Adrenal gland (tissue), 9 donors: ENCODE measurements at regions not wholly inside any gene's neighbourhood (a gene's known extent, or its start where the extent isn't known, plus 50 kb on each side); places are given as distances from the start of the nearest gene placed in this dataset.

Experiments
- DNase-seq, 7 donors: peaks; one replicate each; pipeline ENCODE4 v3.0.0-alpha.2; 2019 to 2020
- H3K27ac ChIP-seq, 5 donors: fragments of 200-600 bp; sonication (generic) in 4 of 5; 1 replicate in 3 of 5; 2 replicates in 2 of 5; pipeline versions ENCODE4 v1.5.1 to v1.8.0; 2016 to 2020; ENCODE audit warnings: mild to moderate bottlenecking in 1 of 5
- H3K27me3 ChIP-seq: fragments of 200-600 bp; 2 replicates; pipeline ENCODE4 v1.8.0; 2021
- H3K36me3 ChIP-seq, 2 donors: fragments of 200-600 bp; replicated peaks in 1 of 2; 1 replicate in 1 of 2; 2 replicates in 1 of 2; pipeline versions ENCODE4 v1.5.1 to v1.8.0; 2018 to 2022
- H3K4me1 ChIP-seq, 2 donors: fragments of 200-600 bp; replicated peaks in 1 of 2; 1 replicate in 1 of 2; 2 replicates in 1 of 2; pipeline versions ENCODE4 v1.5.1 to v1.8.0; 2018 to 2021
- H3K4me3 ChIP-seq, 4 donors: fragments of 200-600 bp; sonication (generic) in 3 of 4; one replicate each; pipeline ENCODE4 v1.5.1; 2016 to 2018
- H3K9me3 ChIP-seq, 3 donors: fragments of 200-600 bp; sonication (generic) in 1 of 3; replicated peaks in 1 of 3; 1 replicate in 2 of 3; 2 replicates in 1 of 3; pipeline versions ENCODE4 v1.5.1 to v1.8.0; 2016 to 2021
- CTCF ChIP-seq, 6 experiments: fragments of 450-650 bp in 4 of 6; fragments of 200-600 bp in 2 of 6; sonication (generic) in 1 of 6; IDR thresholded peaks; 1 replicate in 5 of 6; 2 replicates in 1 of 6; pipeline versions ENCODE4 v1.5.1 to v1.8.0; 2016 to 2021; ENCODE audit warnings: antibody characterized with exemption in 6 of 6, mild to moderate bottlenecking in 2 of 6, moderate library complexity in 1 of 6
- POLR2A ChIP-seq, 2 donors: fragments of 450-650 bp; IDR thresholded peaks; one replicate each; pipeline ENCODE4 v1.6.1; 2017; ENCODE audit warnings: antibody characterized with exemption in 2 of 2, mild to moderate bottlenecking in 2 of 2, moderate library complexity in 1 of 2
- WGBS, 4 donors: extraction: QIAGEN DNeasy Blood & Tissue Kit in 2 of 4; methylation state at CpG; one replicate each; pipeline versions ENCODE4 v1.1.5 to v1.1.7; 2013 to 2017; 5-methylcytosine and 5-hydroxymethylcytosine counted together
- intact Hi-C, 2 donors: fragments of 100-400 bp; cut with DNase I; formaldehyde crosslinking; loops; one replicate each; pipeline versions ENCODE4 v1.14.1 to v1.15.0; 2022 to 2023
- donor health status: healthy with polysubstance abuse.
- donor health status: Bipolar disorder and iron deficiency.
- donor health status: DM: yes; HTN: yes; CAD: no.
- donor health status: DM: no; HTN: no; CAD: no.
- donor health status: DM: no; HTN: no; CAD: no.

GRCh38 chr6:165827190-165827518 lies 164.1 kb upstream of the PDE10A start:
- Histone ChIP-seq H3K9me3 (no peaks in the 10 kb centered on the region), H3K27ac (no peak overlapping the region), H3K36me3 (no peaks in the 10 kb centered on the region), H3K27me3 (no peaks in the 10 kb centered on the region), H3K4me3 (no peak overlapping the region), H3K4me1 (no peaks in the 10 kb centered on the region)
- DNase-seq, result no peak
- intact Hi-C loops, result no loop called here
- WGBS, 4 donors, result 96 to 98% (median 96%) methylated on average over 10 to 19 of the region's 19 CpGs
- no peak for TF ChIP-seq POLR2A (IDR thresholded peaks at IDR 0.05)
- no peak for TF ChIP-seq CTCF (IDR thresholded peaks at IDR 0.05)

- 92 to 97% (median 95%) methylated on average over 19 to 33 of the region's 33 CpGs for WGBS, 4 donors
- intact Hi-C loops, result no loop called here
- H3K4me1 ChIP-seq, result no peaks in the 10 kb centered on the region
- TF ChIP-seq CTCF (IDR thresholded peaks at IDR 0.05), result no peak
- H3K27me3 ChIP-seq, result no peaks in the 10 kb centered on the region
- no peak overlapping the region for H3K27ac ChIP-seq
- no peak for DNase-seq
- H3K4me3 ChIP-seq, result no peak overlapping the region
- H3K9me3 ChIP-seq, result no peaks in the 10 kb centered on the region
- H3K36me3 ChIP-seq, result no peaks in the 10 kb centered on the region
These were observed 163.6 kb upstream of the PDE10A start for GRCh38 chr6:165826487-165827189.

- TF ChIP-seq POLR2A (IDR thresholded peaks at IDR 0.05), result no peak
- TF ChIP-seq CTCF (IDR thresholded peaks at IDR 0.05), result no peak
- Histone ChIP-seq H3K27me3 (no peaks in the 10 kb centered on the region), H3K9me3 (no peaks in the 10 kb centered on the region), H3K27ac (no peak overlapping the region), H3K4me3 (no peak overlapping the region), H3K4me1 (no peaks in the 10 kb centered on the region), H3K36me3 (no peaks in the 10 kb centered on the region)
- intact Hi-C loops, result no loop called here
- 77 to 83% (median 82%) methylated on average over 8 to 9 of the region's 9 CpGs for WGBS, 4 donors
- no peak for DNase-seq
These were observed 162.3 kb upstream of the PDE10A start for GRCh38 chr6:165825256-165825815.

GRCh38 chr6:165823609-165824326 lies 160.7 kb upstream of the PDE10A start:
- no peak for DNase-seq

More at GRCh38 chr6:165823609-165824326, 160.7 kb upstream of the PDE10A start:
- intact Hi-C loops, result no loop called here
- Histone ChIP-seq H3K9me3 (no peaks in the 10 kb centered on the region), H3K36me3 (no peaks in the 10 kb centered on the region), H3K4me3 (no peak overlapping the region), H3K4me1 (no peaks in the 10 kb centered on the region), H3K27ac (no peak overlapping the region), H3K27me3 (no peaks in the 10 kb centered on the region)
- no peak for TF ChIP-seq CTCF (IDR thresholded peaks at IDR 0.05)
- no peak for TF ChIP-seq POLR2A (IDR thresholded peaks at IDR 0.05)
- WGBS, 4 donors, result 93 to 94% (median 93%) methylated on average over 10 of the region's 10 CpGs
